CD4-positive, alpha-beta T cell treated with Interleukin-4 for 4 hours (primary cell): ENCODE measurements at regions not wholly inside any gene's neighbourhood (a gene's known extent, or its start where the extent isn't known, plus 50 kb on each side); places are given as distances from the start of the nearest gene placed in this dataset.

Experiments used
- DNase-seq: peaks from one replicate; pipeline ENCODE4 v3.0.0-alpha.2; 2020

- DNase-seq: no peak
Observed at GRCh38 chr4:115171220-115171619, 57.8 kb upstream of the NDST4 start.

GRCh38 chr4:115165503-115165902, 52.1 kb upstream of the NDST4 start:
- DNase-seq: no peak
